ENCODE measurements at regions not wholly inside any gene's neighbourhood (a gene's known extent, or its start where the extent isn't known, plus 50 kb on each side); places are given as distances from the start of the nearest gene placed in this dataset.

DNA sequence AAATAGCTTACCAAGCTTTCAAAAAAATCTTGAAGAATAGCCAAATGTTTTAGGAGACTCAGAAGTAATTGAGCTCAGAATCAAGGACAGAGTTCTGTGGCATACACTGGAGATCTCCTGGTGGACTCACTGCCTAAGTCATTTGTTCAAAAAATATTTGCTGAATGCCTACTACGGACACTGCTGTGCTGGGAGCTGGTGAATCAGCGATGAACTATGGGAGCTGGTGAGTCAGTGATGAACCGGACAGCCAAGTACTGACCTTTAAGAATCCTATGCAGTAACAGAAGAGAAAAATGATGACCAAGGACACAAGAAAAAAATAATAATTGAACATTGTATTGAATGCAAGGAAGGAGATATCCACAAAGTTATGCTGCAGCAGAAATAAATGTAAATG, 717.9 kb upstream of the CXADR start:
- DNase-seq, result no peak

DNA sequence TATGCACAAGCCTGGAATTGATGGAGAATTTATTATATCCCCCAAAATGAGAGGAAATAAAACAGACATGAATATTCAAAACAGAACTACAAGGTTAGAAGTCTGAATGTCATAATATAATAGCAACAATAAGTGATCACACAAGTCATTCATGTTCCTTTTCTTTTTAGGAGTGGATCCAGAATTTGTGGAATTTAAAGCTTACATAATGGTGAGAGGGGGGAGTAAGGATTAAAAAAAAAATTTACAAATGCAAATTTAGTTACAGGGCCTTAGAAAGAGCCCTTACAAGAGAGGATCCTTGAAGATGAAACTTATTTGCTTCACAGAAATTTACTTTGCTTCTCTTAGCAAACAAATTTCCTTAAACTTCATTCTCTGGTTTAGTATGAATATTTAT, 716.1 kb upstream of the CXADR start:
- DNase-seq, result no peak

DNA sequence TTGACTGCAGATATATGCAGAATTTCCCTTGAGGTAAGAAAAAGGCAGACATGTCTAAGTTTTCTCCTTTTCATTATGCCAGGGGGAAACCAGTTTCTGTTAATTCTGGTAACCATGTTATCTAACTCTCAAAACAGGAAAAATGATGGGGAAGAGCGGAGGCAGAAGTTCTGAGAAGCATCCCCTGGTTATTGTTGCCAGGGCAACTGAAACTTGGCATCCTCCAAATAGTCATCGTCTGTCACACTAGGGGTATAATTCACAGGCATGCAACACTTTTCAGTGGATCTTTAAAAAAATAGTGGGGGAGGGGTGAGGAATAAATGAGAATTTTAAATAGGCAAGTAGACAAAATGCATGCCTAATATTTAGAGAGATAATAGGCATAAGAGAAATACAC, 715.3 kb upstream of the CXADR start:
- DNase-seq, result no peak

DNA sequence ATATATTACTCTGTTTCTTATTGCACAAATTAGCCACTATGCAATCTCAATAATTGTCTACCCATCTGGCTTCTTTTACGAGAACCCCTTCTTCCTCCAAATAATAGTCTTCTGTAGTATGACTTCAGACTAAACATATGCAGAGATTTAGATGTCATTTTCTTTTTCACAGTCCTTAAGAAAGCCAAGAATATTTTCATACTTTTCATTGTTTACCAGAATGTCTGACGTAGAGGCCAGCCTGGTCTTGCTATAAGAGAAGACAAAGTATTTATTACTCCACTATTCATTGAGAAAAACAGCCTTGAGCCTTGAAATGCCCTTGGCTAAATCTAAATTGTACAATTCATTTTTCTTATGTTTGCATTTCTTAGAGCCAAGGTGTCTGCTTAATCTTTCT, 714.9 kb upstream of the CXADR start:
- DNase-seq, result no peak

DNA sequence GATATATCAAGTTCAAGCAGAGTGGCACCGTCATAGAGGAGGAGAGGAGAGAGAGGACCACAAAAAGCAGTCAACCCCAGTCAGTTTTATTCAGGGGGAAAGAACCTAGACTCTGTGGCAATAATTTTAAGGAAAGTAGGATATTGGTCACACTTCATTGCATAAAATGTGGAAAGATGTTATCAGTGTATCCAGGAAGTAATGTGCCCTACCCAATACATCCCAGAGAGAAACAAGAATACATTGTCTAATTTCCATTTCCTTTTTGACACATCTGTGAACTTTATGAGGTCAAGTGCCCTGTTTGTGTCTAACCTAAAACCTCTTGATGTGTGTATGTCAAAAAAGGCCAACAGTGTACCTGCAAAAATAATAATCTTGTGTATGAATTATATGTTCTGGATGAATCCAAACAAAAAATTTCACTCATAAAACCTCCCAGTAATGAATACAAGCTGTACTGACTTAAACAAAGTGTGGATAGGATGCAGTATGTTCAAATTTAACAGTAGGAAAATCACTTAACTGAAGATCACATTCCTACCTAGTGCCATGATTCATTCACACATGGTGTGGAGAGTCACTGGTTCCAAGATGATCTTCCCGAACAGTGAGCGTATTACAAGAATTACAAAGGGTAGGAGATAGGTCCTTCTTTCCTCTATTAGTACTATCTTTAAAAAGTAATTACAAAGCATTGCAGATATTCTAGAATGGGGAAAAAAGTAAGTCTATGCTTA, 712.1 kb upstream of the CXADR start:
- no peak for DNase-seq

DNA sequence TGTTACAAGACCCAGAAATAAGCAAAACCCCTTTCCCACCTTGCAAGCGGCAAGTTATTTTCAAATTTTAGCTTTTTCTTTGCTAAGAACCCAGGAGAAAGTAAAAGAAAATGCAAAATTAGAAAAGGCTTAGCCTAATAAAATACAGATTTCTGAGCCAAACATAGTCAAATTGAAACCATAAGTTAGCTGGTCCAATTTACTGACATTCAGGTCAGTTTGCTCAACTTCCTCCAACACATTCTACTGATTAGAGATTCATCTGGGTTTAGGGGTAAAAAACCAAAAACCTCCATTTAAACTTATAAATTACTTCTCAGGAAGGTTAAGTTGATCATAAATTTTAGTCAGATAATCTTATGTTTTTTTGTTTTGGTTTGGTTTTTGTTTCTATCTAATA, 701.8 kb upstream of the CXADR start:
- no peak for DNase-seq

DNA sequence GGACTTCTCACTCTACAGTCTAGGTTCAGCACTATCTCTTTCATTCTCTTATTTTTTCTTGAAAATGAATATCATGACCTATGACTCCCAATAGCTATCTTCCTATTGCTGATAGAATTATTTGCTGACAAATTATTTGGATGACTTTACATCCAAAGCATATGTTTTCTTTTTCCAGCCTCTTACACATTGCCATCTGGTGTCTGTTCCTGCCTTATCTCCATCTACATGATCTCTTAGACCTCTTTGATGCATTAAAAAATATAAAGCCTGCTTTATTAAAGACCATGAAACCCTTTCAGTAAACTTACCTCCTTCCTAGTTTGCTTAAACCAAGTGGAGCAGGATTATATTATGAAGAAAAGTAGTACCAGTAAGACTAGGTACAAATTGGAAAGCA, 700.9 kb upstream of the CXADR start:
- no peak for DNase-seq

DNA sequence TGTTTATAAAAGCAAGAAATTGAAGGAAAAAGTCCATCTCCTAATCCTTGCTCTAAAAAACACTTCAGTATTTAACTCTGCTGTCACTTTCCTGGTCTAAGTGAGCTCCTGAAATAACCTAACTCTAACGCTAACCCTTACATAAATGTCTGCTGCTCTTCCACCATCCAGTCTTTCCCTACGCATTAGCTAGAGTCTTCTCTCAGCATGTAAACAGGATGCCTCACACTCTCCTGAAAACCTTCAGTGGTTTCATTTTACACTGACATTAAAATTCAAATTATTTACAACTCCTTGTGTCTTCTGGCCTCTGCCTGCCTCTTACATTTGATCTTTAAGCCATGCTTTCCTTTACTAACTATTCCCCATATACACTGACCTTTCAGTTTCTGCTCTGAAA, 697.6 kb upstream of the CXADR start:
- DNase-seq, result no peak

DNA sequence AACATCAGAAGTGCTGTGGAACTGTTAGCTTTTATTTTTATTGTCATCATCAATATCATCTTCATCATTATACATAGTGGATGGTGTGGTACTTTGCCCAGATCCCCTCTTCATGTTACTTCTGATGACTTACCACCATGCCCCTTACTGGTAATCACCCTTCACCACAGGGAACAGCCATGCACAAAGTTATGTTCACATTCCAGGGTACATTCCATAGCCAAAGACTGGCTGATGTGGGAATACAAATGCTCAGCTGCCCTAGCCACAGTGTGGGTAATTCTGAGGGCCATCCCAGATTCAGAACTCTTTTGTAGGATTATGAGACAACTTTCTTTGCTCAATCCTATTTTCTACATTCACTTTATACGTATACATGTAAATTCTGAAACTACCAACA, 691.3 kb upstream of the CXADR start:
- no peak for DNase-seq

DNA sequence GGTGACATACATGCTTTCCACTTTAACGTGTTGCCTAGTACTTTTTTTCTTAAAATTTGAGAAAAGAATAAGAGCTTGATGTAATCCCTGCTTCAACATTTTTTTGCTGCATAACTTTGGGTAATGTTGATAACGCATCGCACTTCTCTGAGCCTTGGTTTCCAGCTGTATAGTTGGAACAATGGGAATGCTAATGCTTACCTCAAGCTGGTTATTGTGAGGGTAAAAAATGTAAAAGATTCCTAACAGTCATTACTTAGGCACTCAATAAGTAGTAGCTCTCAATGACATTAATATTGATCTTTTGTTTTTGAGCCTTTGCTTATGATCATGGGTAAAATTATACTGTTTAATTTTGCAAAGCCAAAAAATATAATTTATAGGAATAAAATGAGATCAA, 683.3 kb upstream of the CXADR start:
- no peak for DNase-seq

DNA sequence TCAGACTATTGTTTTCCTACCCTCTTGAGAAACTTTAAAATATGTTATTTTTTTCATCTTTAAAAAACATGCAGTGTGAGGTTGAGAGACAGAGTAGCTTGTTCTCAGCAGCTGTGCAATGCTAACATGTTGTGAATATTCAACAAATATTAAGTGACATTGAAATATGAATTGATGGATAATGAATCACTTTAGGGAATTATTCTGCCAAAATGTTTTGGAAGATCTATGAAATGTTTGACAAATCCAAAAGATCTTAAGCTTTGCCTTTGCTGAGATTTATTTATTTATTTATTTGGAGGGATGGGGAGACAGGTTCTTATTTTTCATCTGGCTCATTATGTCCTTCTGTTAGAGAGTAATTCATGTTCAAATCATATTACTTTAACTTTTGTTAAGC, 680.1 kb upstream of the CXADR start:
- no peak for DNase-seq

DNA sequence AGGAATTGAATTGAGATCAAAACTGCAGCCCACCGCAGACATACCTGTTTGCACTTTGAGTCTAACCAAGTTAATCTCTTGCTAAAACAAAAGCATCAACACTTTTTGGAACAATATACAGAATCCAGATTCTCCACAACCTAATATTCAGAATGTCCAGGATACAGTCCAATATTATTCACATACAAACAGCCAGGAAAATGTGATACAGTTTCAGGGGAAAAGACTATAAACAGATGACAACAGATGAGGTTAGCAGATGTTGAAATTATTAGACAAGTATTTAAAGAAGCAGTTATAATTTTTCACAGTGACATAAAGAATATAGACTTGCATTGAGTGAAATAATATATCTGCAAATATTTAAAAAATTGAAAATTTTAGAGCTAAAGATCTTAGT, 678.1 kb upstream of the CXADR start:
- DNase-seq, result no peak

DNA sequence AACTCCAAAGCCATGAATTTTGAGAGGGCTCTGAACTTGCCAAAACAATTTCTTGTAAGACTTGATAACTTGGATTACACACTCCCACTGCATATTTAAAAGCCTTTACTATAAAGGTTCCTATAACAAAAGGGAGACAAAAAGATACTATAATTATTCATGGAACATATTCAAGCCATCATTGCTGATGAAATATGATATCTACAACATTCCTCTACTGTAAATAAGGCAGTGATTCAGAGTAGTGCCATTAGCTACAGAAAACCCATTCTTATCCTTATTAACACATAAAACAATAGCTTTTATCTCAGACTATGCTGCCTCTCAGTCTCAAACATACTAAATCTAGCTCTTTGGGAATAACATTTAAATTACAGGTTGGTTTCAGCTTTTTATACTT, 675.5 kb upstream of the CXADR start:
- no peak for DNase-seq

DNA sequence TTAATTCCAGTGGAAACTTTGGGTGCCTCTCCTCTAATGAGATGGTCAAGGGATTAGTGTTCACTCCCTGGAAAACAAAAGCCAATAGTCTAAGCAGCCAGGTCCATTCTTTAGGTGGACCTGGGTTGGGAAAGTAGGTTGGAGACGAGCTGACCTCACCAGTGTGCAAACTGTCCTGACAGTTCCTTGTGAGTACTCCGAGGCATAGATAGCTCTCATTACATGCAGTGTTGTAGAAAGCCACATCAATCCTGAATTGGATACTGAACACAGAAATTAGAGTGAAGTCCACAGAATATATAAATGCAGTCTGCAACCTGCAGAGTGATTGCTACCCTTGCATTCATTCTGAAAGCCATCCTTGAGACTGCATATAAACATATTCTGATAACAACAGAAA, 675.1 kb upstream of the CXADR start:
- no peak for DNase-seq

DNA sequence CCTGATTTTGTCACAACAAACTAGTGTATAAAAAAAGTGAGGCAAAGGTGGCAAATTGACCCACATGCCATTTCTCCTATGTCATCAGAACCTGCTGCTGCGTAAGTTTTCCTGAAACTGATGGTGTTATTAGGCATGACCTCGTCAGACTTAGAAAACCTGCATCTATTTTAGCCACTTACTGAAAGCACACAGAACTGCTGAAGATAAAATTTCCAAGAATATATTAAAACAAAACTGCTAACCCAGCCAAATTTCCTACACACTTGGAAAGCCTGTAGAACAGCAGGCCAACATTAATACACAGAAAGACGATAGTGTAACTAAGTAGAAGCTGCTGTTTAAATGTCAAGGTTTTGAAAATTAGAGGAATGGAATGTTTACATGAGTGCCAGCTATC, 674.5 kb upstream of the CXADR start:
- DNase-seq, result no peak

DNA sequence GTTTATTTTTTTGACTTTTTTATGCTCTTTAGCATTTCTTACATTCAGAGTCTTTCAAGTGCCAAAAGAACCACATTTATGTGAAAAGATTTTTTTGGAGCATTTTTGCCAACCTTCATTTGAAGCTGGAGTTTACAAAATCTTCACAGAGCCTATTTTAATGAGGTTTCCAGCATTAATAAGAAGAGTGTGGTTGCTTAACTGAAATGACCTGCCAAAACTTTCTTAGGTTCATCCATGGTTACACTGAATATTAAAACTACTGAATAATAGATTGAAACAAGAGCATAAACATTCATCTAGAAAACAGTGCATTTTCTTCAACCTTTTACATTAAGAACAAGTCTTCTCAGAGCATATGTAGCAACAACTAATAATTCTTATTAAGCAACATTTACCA, 672.3 kb upstream of the CXADR start:
- DNase-seq, result no peak

DNA sequence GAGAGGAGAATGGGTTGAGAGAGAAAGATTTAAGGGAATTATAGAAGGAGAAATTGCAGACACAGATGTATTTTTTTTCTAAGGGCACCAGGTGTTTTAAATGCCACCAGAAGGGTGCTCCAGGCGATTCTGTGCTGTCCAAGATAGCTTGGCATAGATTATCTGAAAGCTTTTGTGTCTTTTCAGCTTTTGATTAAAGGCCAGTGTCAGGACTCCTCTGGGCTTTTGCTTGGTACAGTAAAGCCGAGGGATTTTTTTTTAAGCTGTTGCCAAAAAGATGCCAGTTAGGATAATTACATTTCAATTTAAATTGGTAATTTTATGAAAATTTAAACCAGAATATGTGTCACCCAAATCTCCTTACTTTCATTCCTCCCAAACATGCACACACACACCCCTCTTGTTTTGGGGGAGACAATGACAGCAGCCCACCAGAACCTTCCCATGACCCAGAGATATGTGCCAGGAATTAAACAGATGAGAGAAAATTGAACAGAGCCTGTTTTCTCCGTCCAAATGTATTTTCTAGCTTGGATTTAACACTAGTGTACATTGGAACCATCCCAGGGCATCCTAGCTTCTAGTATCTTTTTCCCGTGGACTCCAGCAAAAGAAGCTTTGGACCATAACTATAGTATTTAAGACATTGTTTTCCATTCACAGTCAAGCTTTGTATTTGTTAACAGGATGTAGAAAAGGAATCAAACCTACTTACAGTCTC, 670.7 kb upstream of the CXADR start:
- DNase-seq, result peak; percentile 13

DNA sequence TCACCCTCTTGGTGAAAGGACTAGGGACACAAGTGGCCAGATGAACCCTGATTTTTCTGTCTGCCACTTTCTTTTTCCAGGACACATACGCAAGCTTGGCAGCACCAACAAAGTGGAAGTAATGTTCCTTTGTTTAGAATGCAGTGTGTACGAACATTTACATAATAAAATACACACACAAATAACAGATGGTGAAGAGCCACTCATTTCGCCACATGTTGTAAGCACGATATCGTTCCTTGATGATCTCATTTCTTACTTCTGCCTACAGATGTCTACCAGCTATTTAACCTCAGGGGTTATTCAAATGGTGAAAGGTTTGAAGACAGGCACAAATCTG, 670.2 kb upstream of the CXADR start:
- peak; percentile 66 for DNase-seq

DNA sequence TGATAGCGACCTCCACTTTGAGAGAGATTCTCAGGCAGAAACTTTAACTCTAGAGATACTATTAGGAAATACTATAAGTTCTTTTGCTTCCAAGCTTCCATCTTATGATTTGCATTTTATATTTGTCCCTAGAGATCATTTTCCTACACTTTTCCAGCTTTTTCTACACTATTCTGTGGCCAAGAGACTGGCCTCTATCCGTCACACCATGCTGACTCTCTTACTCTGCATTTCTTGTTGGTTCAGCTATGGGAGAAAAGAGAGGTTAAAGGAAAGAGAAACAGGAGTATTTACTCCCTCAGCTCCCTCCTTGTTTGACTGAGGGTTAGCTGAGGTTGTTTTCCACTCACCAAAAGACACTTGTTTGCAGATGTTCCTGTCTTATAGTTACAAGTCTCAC, 665.6 kb upstream of the CXADR start:
- DNase-seq, result no peak

DNA sequence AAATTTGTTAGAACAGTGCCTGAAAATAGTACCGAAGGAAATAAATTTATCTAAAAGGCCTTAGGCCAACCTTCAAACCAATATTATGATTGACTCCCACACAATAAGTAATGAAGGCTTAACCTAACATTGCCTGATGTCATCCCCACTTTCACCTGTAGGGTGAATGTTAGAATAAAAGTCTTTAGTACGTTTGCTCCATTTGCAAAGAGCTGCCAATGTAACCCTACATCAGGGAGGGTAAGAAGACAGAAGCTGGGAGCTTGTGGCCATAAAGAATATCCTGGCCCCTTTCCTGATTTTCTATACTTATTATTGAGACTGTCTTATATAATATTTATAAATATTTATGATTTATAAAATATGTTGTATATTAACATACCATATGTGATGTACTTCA, 661.8 kb upstream of the CXADR start:
- no peak for DNase-seq

DNA sequence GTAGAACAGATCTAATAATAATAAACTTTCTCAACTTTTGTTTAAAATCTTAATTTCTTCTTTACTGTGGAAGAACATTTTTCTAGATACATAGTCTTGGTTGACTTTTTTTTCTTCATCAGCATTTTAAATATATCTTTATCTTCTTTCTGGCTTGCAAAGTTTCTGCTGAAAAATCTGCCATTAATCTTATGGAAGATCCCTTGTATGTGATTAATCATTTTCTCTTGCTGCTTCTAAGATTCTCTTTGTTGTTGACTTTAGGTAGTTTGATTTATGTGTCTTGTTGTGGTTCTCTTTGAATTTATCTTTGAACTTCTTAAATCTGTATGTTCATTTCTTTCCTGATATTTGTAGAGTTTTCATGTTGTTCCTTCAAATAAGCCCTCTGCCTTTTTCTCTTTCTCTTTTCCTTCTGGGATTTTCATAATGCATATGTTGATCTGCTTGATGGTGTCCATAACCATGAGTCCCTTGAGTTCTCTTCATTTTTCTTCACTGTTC, 657.6 kb upstream of the CXADR start:
- no peak for DNase-seq

DNA sequence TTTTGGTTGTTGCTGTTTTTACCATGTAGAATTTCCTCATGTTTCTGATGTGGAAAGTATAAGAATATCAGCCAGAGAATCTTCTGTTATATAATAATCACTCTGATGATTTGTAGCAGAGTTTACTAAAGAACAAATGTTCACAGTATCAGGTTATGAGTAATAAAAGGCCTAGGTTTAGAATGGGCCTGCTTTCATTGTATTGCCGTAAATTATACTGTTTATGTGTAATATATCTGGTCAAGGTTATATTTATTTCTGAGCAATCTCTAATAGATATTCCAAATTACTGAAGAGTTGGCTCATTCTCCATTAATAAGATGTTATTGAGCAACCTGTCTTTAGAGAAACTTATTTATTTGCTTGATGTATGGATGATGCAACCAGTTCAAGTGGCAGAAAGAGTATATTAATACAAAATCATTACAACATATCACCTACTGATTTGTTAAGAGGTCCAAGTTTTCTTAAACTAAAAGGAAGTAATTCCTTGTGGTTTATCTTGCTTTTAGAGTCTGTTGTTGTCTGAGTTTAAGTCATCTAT, 649.4 kb upstream of the CXADR start:
- peak; percentile 42 for DNase-seq

DNA sequence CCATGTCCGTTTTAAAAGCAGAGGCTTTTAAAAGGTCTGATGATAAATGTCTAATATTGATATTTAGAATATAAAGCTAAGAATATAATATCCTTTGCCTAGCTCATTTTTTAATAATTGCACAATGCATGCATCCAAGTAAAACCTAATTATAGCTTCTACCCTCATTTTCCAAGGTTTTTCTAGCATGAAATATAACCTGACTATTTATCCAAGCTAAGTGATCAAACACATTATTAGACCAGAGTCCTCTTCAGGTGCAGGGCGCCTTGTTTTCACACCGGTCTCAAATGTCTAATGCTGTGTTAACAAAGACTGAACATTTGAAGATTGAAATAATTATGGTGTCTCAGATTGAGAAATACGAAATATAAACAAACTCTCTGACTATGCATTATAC, 648.9 kb upstream of the CXADR start:
- DNase-seq, result peak; percentile 95

DNA sequence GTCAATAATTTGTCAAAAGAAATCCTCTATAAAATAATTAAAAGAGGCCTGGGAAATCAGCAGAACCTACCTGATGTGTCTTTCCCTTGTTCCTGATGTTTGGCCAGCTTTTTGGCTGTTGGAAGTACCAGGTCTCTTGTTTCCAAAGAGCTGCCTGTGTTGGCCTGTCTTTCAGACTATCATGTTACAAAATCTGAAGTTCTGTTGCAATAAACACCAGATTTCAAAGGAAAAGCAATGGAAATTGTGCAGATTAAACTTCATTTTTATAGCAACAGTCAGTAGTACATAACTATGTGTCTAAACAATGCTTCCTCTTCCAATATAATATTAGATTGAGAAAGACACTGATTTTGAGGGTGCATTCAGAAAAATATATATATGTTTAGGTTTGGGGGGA, 647.2 kb upstream of the CXADR start:
- DNase-seq, result peak; percentile 11

DNA sequence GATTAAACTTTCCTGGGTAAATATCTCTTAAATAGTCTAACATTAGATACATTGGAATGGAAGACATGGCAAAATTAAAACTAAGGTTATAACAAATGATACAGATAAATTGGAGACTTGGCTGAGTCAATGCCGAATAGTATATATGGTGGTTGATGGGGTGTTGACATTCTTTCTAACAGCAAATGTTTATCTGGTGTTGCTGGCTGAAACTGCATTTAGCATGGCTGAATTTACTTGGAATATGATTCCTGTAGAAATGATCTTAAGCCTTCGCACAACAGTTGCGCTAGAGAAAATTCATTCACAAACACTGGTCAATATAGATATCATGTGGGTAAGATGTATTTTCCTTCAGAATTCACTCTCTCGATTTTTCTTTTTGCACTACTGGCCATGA, 646.0 kb upstream of the CXADR start:
- DNase-seq, result no peak

Measured in NCI-H1105 treated with DMSO at 0.1 percent for 48 hours (cell line).